H1 (cell line): ENCODE measurements at regions not wholly inside any gene's neighbourhood (a gene's known extent, or its start where the extent isn't known, plus 50 kb on each side); places are given as distances from the start of the nearest gene placed in this dataset.

ENCODE experiments used
- EGR1 ChIP-seq: IDR thresholded peaks from 2 replicates; pipeline ENCODE4 v1.6.1; 2011; ENCODE audit warnings: low read depth, low read length, borderline replicate concordance
- EZH2 ChIP-seq: fragments of 200-600 bp; sonication (generic); IDR thresholded peaks from 2 replicates; pipeline ENCODE4 v1.7.1; 2012; ENCODE audit warnings: low read depth, mild to moderate bottlenecking, moderate library complexity, low read length, inconsistent platforms; ENCODE audit not compliant: severe bottlenecking
- HDAC2 ChIP-seq, 2 experiments: fragments of 300-600 bp in 1 of 2; sonication (generic) in 1 of 2; IDR thresholded peaks; 2 replicates each; pipeline ENCODE4 v1.6.1; 2011 to 2012; ENCODE audit warnings: low read depth in 2 of 2, low read length in 2 of 2, mild to moderate bottlenecking in 2 of 2, moderate library complexity in 2 of 2, borderline replicate concordance in 1 of 2, inconsistent platforms in 1 of 2
- RAD21 ChIP-seq, 2 experiments: IDR thresholded peaks in 1 of 2; conservative IDR thresholded peaks in 1 of 2; 2 replicates each; pipeline ENCODE4 v1.6.1; 2011; ENCODE audit warnings: low read depth in 2 of 2, low read length in 2 of 2, improper control_type of control experiment in 1 of 2, inconsistent platforms in 1 of 2, mild to moderate bottlenecking in 1 of 2, moderate library complexity in 1 of 2
- RXRA ChIP-seq: IDR thresholded peaks from 2 replicates; pipeline ENCODE4 v1.6.1; 2011; ENCODE audit warnings: low read depth, mild to moderate bottlenecking, low read length, moderate library complexity; ENCODE audit not compliant: insufficient read depth
- TAF7 ChIP-seq: optimal IDR thresholded peaks from 2 replicates; pipeline ENCODE3; 2011; ENCODE audit warnings: low read depth, mild to moderate bottlenecking, inconsistent platforms, low read length, moderate library complexity, borderline replicate concordance
- TEAD4 ChIP-seq: IDR thresholded peaks from 2 replicates; pipeline ENCODE4 v1.6.1; 2012; ENCODE audit warnings: low read depth, low read length, inconsistent platforms, mixed read lengths
- TF ChIP-seq, protein P1 (sequence below), 3 experiments: IDR thresholded peaks; 1 replicate in 2 of 3; 2 replicates in 1 of 3; pipeline versions ENCODE4 v1.5.1 to v1.6.1; 2011; ENCODE audit warnings: low read length in 3 of 3, mild to moderate bottlenecking in 3 of 3, inconsistent platforms in 2 of 3, low read depth in 1 of 3, moderate library complexity in 1 of 3; ENCODE audit not compliant: insufficient read depth in 1 of 3; ENCODE audit errors: control extremely low read depth in 1 of 3

DNA sequence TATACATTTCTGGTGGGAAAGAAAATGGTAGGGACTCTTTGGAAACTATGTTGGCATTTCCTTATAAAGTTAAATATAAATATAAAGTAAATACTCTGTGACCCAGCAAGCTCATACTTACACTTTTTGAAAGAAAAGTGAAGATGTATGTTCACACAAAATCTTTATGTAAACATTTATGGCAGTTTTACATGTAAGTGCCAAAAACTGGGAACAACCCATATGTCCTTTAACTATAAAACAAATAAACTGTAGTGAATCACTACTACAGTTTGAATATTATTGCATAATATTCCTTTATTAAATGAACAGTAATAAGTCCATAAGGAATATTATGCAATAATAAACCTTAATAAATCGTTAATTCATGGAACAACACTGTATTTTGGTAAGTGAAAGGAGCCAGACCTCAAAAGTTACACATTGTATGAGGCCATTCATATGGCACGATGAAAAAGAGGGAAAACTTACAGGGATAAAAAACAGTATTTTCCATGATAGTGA, 1660.3 kb upstream of the LRRTM3 start:
- no peak for TF ChIP-seq TAF7
- no peak for TF ChIP-seq EGR1
- TF ChIP-seq EZH2, result no peak
- no peak for TF ChIP-seq RAD21 (IDR thresholded peaks at IDR 0.05 in 1 of 2, conservative IDR thresholded peaks at IDR 0.05 in 1 of 2; ENCODE audit: low read depth in 2 of 2, low read length in 2 of 2)
- TF ChIP-seq RXRA, result no peak
- TF ChIP-seq, protein P1, sequence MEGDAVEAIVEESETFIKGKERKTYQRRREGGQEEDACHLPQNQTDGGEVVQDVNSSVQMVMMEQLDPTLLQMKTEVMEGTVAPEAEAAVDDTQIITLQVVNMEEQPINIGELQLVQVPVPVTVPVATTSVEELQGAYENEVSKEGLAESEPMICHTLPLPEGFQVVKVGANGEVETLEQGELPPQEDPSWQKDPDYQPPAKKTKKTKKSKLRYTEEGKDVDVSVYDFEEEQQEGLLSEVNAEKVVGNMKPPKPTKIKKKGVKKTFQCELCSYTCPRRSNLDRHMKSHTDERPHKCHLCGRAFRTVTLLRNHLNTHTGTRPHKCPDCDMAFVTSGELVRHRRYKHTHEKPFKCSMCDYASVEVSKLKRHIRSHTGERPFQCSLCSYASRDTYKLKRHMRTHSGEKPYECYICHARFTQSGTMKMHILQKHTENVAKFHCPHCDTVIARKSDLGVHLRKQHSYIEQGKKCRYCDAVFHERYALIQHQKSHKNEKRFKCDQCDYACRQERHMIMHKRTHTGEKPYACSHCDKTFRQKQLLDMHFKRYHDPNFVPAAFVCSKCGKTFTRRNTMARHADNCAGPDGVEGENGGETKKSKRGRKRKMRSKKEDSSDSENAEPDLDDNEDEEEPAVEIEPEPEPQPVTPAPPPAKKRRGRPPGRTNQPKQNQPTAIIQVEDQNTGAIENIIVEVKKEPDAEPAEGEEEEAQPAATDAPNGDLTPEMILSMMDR (IDR thresholded peaks at IDR 0.05; ENCODE audit: control extremely low read depth in 1 of 3, insufficient read depth in 1 of 3, low read depth in 1 of 3, low read length in 3 of 3), result no peak
- TF ChIP-seq HDAC2 (IDR thresholded peaks at IDR 0.05; ENCODE audit: borderline replicate concordance in 1 of 2, low read depth in 2 of 2, low read length in 2 of 2), result no peak
- no peak for TF ChIP-seq TEAD4
